Gastroesophageal sphincter (tissue), 4 donors: ENCODE measurements at regions not wholly inside any gene's neighbourhood (a gene's known extent, or its start where the extent isn't known, plus 50 kb on each side); places are given as distances from the start of the nearest gene placed in this dataset.

Experiments
- ATAC-seq: fragments of 150-250 bp; one replicate; pipeline ENCODE4 v1.9.1; 2016; ENCODE audit warnings: mild to moderate bottlenecking, moderate library complexity
- H3K27ac ChIP-seq, 4 donors: fragments of 200-600 bp; sonication (generic) in 3 of 4; 1 replicate in 3 of 4; 2 replicates in 1 of 4; pipeline ENCODE4 v1.5.1; 2016 to 2019
- H3K27me3 ChIP-seq: fragments of 200-600 bp; sonication (generic); one replicate; pipeline ENCODE4 v1.5.1; 2019
- H3K36me3 ChIP-seq, 2 donors: fragments of 200-600 bp; sonication (generic); one replicate each; pipeline ENCODE4 v1.5.1; 2019; ENCODE audit warnings: control low read depth in 1 of 2
- H3K4me1 ChIP-seq, 3 donors: fragments of 200-600 bp; sonication (generic); 1 replicate in 2 of 3; 2 replicates in 1 of 3; pipeline ENCODE4 v1.5.1; 2016 to 2019; ENCODE audit warnings: control low read depth in 2 of 3
- H3K4me3 ChIP-seq, 2 donors: fragments of 200-600 bp; sonication (generic); one replicate each; pipeline ENCODE4 v1.5.1; 2019; ENCODE audit warnings: mild to moderate bottlenecking in 1 of 2, moderate library complexity in 1 of 2
- H3K9me3 ChIP-seq, 3 donors: fragments of 200-600 bp; sonication (generic); one replicate each; pipeline ENCODE4 v1.5.1; 2017 to 2019; ENCODE audit warnings: control low read depth in 2 of 3
- EP300 ChIP-seq: sonication (generic); formaldehyde crosslinking; IDR thresholded peaks from one replicate; pipeline ENCODE4 v1.6.1; 2017; ENCODE audit warnings: antibody characterized with exemption, mild to moderate bottlenecking
- POLR2A ChIP-seq, 2 donors: fragments of 450-650 bp; IDR thresholded peaks; one replicate each; pipeline ENCODE4 v1.6.1; 2017; ENCODE audit warnings: antibody characterized with exemption in 2 of 2, mild to moderate bottlenecking in 2 of 2, moderate library complexity in 1 of 2
- POLR2AphosphoS5 ChIP-seq: sonication (generic); formaldehyde crosslinking; IDR thresholded peaks from one replicate; pipeline ENCODE4 v1.6.1; 2017; ENCODE audit warnings: antibody characterized with exemption
- WGBS, 2 donors: methylation state at CpG; one replicate each; pipeline ENCODE4 v1.1.5; 2018; ENCODE audit warnings: low coverage in 1 of 2; 5-methylcytosine and 5-hydroxymethylcytosine counted together
- TF ChIP-seq, protein P1 (sequence below), 4 experiments: fragments of 200-600 bp in 2 of 4; fragments of 450-650 bp in 2 of 4; sonication (generic) in 1 of 4; IDR thresholded peaks; one replicate each; pipeline ENCODE4 v1.5.1; 2017 to 2019; ENCODE audit warnings: antibody characterized with exemption in 4 of 4, mild to moderate bottlenecking in 2 of 4, moderate library complexity in 2 of 4

DNA sequence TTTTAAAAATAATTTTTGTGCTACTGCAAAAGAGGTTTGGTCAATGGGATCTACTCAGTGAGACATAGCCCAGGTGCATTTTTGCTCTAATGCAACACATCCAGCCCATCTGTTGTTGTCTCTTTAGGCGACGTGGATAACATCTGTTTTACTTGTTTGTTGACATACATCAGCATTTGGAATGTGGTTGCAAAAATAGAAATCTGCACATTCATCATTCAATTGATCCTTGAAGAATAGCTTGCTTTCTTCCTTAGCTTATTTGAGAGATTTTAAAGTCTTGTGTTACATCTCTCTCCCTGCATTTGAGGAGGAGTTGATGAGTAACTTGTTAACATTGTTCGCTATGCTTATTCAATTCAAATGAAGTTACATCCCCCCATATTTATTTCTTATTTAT lies 1202.3 kb downstream of the NSUN3 start:
- Histone ChIP-seq H3K4me1 (no peaks in the 10 kb centered on the region), H3K9me3 (no peaks in the 10 kb centered on the region), H3K36me3 (no peaks in the 10 kb centered on the region), H3K27me3 (no peaks in the 10 kb centered on the region), H3K4me3 (no peak overlapping the region), H3K27ac (no peak overlapping the region)
- TF ChIP-seq EP300: no peak
- TF ChIP-seq, protein P1, sequence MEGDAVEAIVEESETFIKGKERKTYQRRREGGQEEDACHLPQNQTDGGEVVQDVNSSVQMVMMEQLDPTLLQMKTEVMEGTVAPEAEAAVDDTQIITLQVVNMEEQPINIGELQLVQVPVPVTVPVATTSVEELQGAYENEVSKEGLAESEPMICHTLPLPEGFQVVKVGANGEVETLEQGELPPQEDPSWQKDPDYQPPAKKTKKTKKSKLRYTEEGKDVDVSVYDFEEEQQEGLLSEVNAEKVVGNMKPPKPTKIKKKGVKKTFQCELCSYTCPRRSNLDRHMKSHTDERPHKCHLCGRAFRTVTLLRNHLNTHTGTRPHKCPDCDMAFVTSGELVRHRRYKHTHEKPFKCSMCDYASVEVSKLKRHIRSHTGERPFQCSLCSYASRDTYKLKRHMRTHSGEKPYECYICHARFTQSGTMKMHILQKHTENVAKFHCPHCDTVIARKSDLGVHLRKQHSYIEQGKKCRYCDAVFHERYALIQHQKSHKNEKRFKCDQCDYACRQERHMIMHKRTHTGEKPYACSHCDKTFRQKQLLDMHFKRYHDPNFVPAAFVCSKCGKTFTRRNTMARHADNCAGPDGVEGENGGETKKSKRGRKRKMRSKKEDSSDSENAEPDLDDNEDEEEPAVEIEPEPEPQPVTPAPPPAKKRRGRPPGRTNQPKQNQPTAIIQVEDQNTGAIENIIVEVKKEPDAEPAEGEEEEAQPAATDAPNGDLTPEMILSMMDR (IDR thresholded peaks at IDR 0.05): no peak
- TF ChIP-seq POLR2AphosphoS5: no peak
- TF ChIP-seq POLR2A (IDR thresholded peaks at IDR 0.05): no peak
- WGBS, 2 donors: 42 to 58% methylated on average over 3 of the region's 3 CpGs
- ATAC-seq: no peak

DNA sequence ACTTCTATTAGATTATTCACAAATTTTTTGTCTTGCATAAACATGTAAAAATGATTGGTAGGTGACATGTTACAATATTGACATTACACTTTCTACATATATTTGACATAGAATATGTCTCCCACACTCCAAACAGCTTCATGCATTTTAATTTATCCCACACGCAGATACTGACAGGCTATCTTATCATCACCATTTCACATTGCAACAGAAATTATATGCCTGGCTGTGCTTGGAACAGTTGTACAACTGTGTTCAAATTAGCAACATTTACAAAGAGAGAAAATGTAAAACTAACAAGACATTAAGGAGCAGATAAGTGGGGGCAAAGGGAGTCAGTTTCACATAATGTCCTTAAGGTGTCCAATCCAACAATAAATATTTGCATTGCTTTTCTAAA lies 1208.5 kb downstream of the NSUN3 start:
- TF ChIP-seq, protein P1 (IDR thresholded peaks at IDR 0.05): no peak
- TF ChIP-seq EP300: no peak
- no peak for TF ChIP-seq POLR2AphosphoS5
- TF ChIP-seq POLR2A (IDR thresholded peaks at IDR 0.05): no peak
- no peaks in the 10 kb centered on the region for H3K4me1 ChIP-seq
- ATAC-seq: no peak
- no peak overlapping the region for H3K4me3 ChIP-seq
- H3K27ac ChIP-seq: no peak overlapping the region
- WGBS, 2 donors: 10 to 72% methylated on average over 1 of the region's 1 CpG
- no peaks in the 10 kb centered on the region for H3K9me3 ChIP-seq
- no peaks in the 10 kb centered on the region for H3K27me3 ChIP-seq
- no peaks in the 10 kb centered on the region for H3K36me3 ChIP-seq

- 27 to 53% methylated on average over 3 of the region's 3 CpGs for WGBS, 2 donors
- no peaks in the 10 kb centered on the region for H3K36me3 ChIP-seq
- no peaks in the 10 kb centered on the region for H3K27me3 ChIP-seq
- H3K9me3 ChIP-seq: no peaks in the 10 kb centered on the region
- no peak overlapping the region for H3K27ac ChIP-seq
- TF ChIP-seq POLR2A (IDR thresholded peaks at IDR 0.05): no peak
- TF ChIP-seq, protein P1 (IDR thresholded peaks at IDR 0.05): no peak
- no peak for TF ChIP-seq POLR2AphosphoS5
- TF ChIP-seq EP300: no peak
- no peaks in the 10 kb centered on the region for H3K4me1 ChIP-seq
- H3K4me3 ChIP-seq: no peak overlapping the region
- ATAC-seq: no peak
Observed at GRCh38 chr3:95272166-95272565, 1209.3 kb downstream of the NSUN3 start.

DNA sequence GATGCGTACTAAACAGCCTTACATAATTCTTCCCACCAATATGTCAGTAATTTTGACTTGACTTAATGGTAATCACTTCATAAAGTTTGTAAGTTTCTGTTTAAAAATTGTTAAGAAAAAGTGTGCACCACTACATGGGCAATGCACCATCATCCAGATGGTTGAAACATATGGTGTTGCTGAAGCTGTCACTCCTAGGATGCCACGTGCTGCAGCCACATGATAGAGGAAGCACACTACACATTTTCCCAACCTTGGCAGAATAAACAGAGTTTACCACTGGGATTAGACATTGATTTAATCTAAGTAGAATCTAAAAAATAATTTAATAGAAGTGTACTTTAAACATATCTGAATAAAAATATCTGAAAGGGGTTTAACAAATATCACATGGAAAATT lies 1209.9 kb downstream of the NSUN3 start:
- Histone ChIP-seq H3K36me3 (no peaks in the 10 kb centered on the region), H3K9me3 (no peaks in the 10 kb centered on the region), H3K27me3 (no peaks in the 10 kb centered on the region), H3K4me3 (no peak overlapping the region), H3K27ac (no peak overlapping the region), H3K4me1 (no peaks in the 10 kb centered on the region)
- ATAC-seq: no peak
- no peak for TF ChIP-seq POLR2A (IDR thresholded peaks at IDR 0.05)
- no peak for TF ChIP-seq EP300
- TF ChIP-seq, protein P1 (IDR thresholded peaks at IDR 0.05): no peak
- TF ChIP-seq POLR2AphosphoS5: no peak
- 85 to 93% methylated on average over 2 of the region's 2 CpGs for WGBS, 2 donors

- Histone ChIP-seq H3K4me3 (no peak overlapping the region), H3K27ac (no peak overlapping the region), H3K36me3 (no peaks in the 10 kb centered on the region), H3K9me3 (no peaks in the 10 kb centered on the region), H3K27me3 (no peaks in the 10 kb centered on the region), H3K4me1 (no peaks in the 10 kb centered on the region)
- ATAC-seq: no peak
- 38% methylated on average over 3 of the region's 3 CpGs for WGBS, 2 donors
- TF ChIP-seq POLR2A (IDR thresholded peaks at IDR 0.05) (no peak), POLR2AphosphoS5 (no peak), EP300 (no peak)
- TF ChIP-seq, protein P1 (IDR thresholded peaks at IDR 0.05): no peak
Observed at GRCh38 chr3:95277613-95278012, 1214.8 kb downstream of the NSUN3 start.
